Stimulated activated CD4-positive, alpha-beta T cell treated with anti-CD3 and anti-CD28 coated beads, Interleukin-15, amount 100 ng/mL, for 24 hours (primary cell): ENCODE measurements at regions not wholly inside any gene's neighbourhood (a gene's known extent, or its start where the extent isn't known, plus 50 kb on each side); places are given as distances from the start of the nearest gene placed in this dataset.
A peak's percentile ranks its signal among the peaks of the same experiment; 100 is the strongest.

Source experiments
- DNase-seq: peaks from one replicate; pipeline ENCODE4 v3.0.0-alpha.2; 2020

GRCh38 chr18:51401912-51402311 lies 204.4 kb upstream of the MEX3C start:
- DNase-seq: no peak

- DNase-seq: no peak
These were observed 207.1 kb upstream of the MEX3C start for GRCh38 chr18:51404620-51405019.

GRCh38 chr18:51405683-51406477 lies 208.4 kb upstream of the MEX3C start:
- no peak for DNase-seq

- no peak for DNase-seq
These were observed 220.4 kb upstream of the MEX3C start for GRCh38 chr18:51417643-51418483.

- peak; percentile 13 for DNase-seq
These were observed 228.0 kb upstream of the MEX3C start for GRCh38 chr18:51425475-51425874.

- no peak for DNase-seq
These were observed 228.4 kb upstream of the MEX3C start for GRCh38 chr18:51425889-51426288.

- no peak for DNase-seq
These were observed 229.5 kb upstream of the MEX3C start for GRCh38 chr18:51426996-51427395.

- no peak for DNase-seq
These were observed 232.2 kb upstream of the MEX3C start for GRCh38 chr18:51429644-51430043.

GRCh38 chr18:51430538-51430937 lies 233.1 kb upstream of the MEX3C start:
- DNase-seq: no peak

- DNase-seq: no peak
These were observed 235.8 kb upstream of the MEX3C start for GRCh38 chr18:51433296-51433695.

- no peak for DNase-seq
These were observed 236.4 kb upstream of the MEX3C start for GRCh38 chr18:51433881-51434280.

GRCh38 chr18:51437280-51438271 lies 240.1 kb upstream of the MEX3C start:
- DNase-seq: peak; percentile 5

- no peak for DNase-seq
These were observed 241.4 kb upstream of the MEX3C start for GRCh38 chr18:51438797-51439350.

- DNase-seq: no peak
These were observed 244.5 kb upstream of the MEX3C start for GRCh38 chr18:51442012-51442411.

- no peak for DNase-seq
These were observed 249.2 kb upstream of the MEX3C start for GRCh38 chr18:51446571-51447210.

- DNase-seq: no peak
These were observed 250.2 kb upstream of the MEX3C start for GRCh38 chr18:51447351-51448342.

GRCh38 chr18:51448949-51449348 lies 251.5 kb upstream of the MEX3C start:
- no peak for DNase-seq

- no peak for DNase-seq
These were observed 256.1 kb upstream of the MEX3C start for GRCh38 chr18:51453594-51453993.

GRCh38 chr18:51458861-51459260 lies 261.4 kb upstream of the MEX3C start:
- DNase-seq: no peak

GRCh38 chr18:51461956-51462355 lies 264.5 kb upstream of the MEX3C start:
- DNase-seq: no peak
